GM23338 (cell line): ENCODE measurements at regions not wholly inside any gene's neighbourhood (a gene's known extent, or its start where the extent isn't known, plus 50 kb on each side); places are given as distances from the start of the nearest gene placed in this dataset.

Experiments used
- ATAC-seq: fragments of 200-7000 bp; cut with Tn5 transposase; 3 replicates; pipeline ENCODE4 v1.9.1; 2020
- DNase-seq: peaks from one replicate; pipeline ENCODE4 v3.0.0-alpha.2; 2015; ENCODE audit warnings: low spot score
- H2AFZ ChIP-seq: fragments of 200-600 bp; sonication (generic); 2 replicates; pipeline ENCODE4 v1.8.0; 2016; ENCODE audit warnings: antibody characterized with exemption, mild to moderate bottlenecking, moderate library complexity
- H3F3A ChIP-seq: fragments of 200-600 bp; sonication (generic); replicated peaks from 2 replicates; pipeline ENCODE4 v1.8.0; 2017; ENCODE audit warnings: antibody characterized with exemption, mixed run types, low read depth
- H3K27ac ChIP-seq: fragments of 200-600 bp; sonication (generic); 2 replicates; pipeline ENCODE4 v1.6.1; 2016; ENCODE audit warnings: low read depth
- H3K27me3 ChIP-seq: fragments of 200-600 bp; sonication (generic); 2 replicates; pipeline ENCODE4 v1.8.0; 2016; ENCODE audit warnings: mild to moderate bottlenecking, mixed run types, moderate library complexity; ENCODE audit not compliant: insufficient read depth
- H3K36me3 ChIP-seq: fragments of 200-600 bp; sonication (generic); 2 replicates; pipeline ENCODE4 v1.8.0; 2016; ENCODE audit warnings: mild to moderate bottlenecking; ENCODE audit not compliant: insufficient read depth
- H3K4me1 ChIP-seq: fragments of 200-600 bp; sonication (generic); 2 replicates; pipeline ENCODE4 v1.8.0; 2016; ENCODE audit warnings: mild to moderate bottlenecking, moderate library complexity; ENCODE audit not compliant: insufficient read depth
- H3K4me2 ChIP-seq: fragments of 200-600 bp; sonication (generic); 2 replicates; pipeline ENCODE4 v1.7.1; 2017; ENCODE audit warnings: mixed run types
- H3K4me3 ChIP-seq: fragments of 200-600 bp; sonication (generic); 2 replicates; pipeline ENCODE4 v1.6.1; 2016; ENCODE audit warnings: mixed run types
- H3K79me2 ChIP-seq: fragments of 200-600 bp; sonication (generic); replicated peaks from 2 replicates; pipeline ENCODE4 v1.8.0; 2017; ENCODE audit warnings: mild to moderate bottlenecking; ENCODE audit not compliant: insufficient read depth
- H3K9me2 ChIP-seq: fragments of 200-600 bp; sonication (generic); 2 replicates; pipeline ENCODE4 v1.8.0; 2017; ENCODE audit not compliant: insufficient read depth
- H4K20me1 ChIP-seq: fragments of 200-600 bp; sonication (generic); replicated peaks from 2 replicates; pipeline ENCODE4 v1.8.0; 2017; ENCODE audit warnings: mild to moderate bottlenecking; ENCODE audit not compliant: insufficient read depth
- H3K27ac Mint-ChIP-seq: 2 replicates; pipeline ENCODE4 v1.8.0; 2020; ENCODE audit warnings: inconsistent platforms, mild to moderate bottlenecking, moderate library complexity, mixed read lengths
- H3K27me3 Mint-ChIP-seq: 3 replicates; pipeline ENCODE4 v1.8.0; 2022; ENCODE audit warnings: low read depth, mild to moderate bottlenecking, moderate library complexity, mixed read lengths, inconsistent platforms; ENCODE audit not compliant: insufficient read depth, poor library complexity
- H3K36me3 Mint-ChIP-seq: 3 replicates; pipeline ENCODE4 v1.8.0; 2021; ENCODE audit warnings: low read depth, mild to moderate bottlenecking, inconsistent platforms, moderate library complexity, mixed read lengths
- H3K4me1 Mint-ChIP-seq: 3 replicates; pipeline ENCODE4 v1.8.0; 2020; ENCODE audit warnings: mild to moderate bottlenecking, inconsistent platforms, mixed read lengths
- H3K4me3 Mint-ChIP-seq: 3 replicates; pipeline ENCODE4 v1.8.0; 2021; ENCODE audit warnings: moderate library complexity, mild to moderate bottlenecking, inconsistent platforms, mixed read lengths
- H3K9me3 Mint-ChIP-seq: 3 replicates; pipeline ENCODE4 v1.8.0; 2020; ENCODE audit warnings: moderate library complexity, mild to moderate bottlenecking, inconsistent platforms, mixed read lengths
- CREB1 ChIP-seq: fragments of 250-450 bp; sonication (Bioruptor Pico); IDR thresholded peaks from 2 replicates; pipeline ENCODE4 v1.5.0; 2020; ENCODE audit warnings: low read depth, mild to moderate bottlenecking, moderate library complexity
- CTCF ChIP-seq, 2 experiments: fragments of 200-600 bp in 1 of 2; sonication (generic) in 1 of 2; conservative IDR thresholded peaks; 2 replicates each; pipeline versions ENCODE4 v1.5.1 to v1.6.1; 2016 to 2017; ENCODE audit warnings: antibody characterized with exemption in 2 of 2, low read depth in 2 of 2, mild to moderate bottlenecking in 2 of 2, moderate library complexity in 1 of 2
- ETS1 ChIP-seq: IDR thresholded peaks from 2 replicates; pipeline ENCODE4 v1.6.1; 2016; ENCODE audit warnings: antibody characterized with exemption
- EZH2phosphoT487 ChIP-seq: fragments of 200-600 bp; sonication (generic); IDR thresholded peaks from one replicate; pipeline ENCODE4 v1.8.1; 2018; ENCODE audit warnings: antibody characterized with exemption; ENCODE audit not compliant: unreplicated experiment
- JUNB ChIP-seq: IDR thresholded peaks from one replicate; pipeline ENCODE4 v1.6.1; 2016; ENCODE audit warnings: antibody characterized with exemption; ENCODE audit not compliant: unreplicated experiment
- POLR2AphosphoS5 ChIP-seq: IDR thresholded peaks from 2 replicates; pipeline ENCODE4 v1.6.1; 2016; ENCODE audit warnings: antibody characterized with exemption, low read depth
- STAT1 ChIP-seq: IDR thresholded peaks from one replicate; pipeline ENCODE4 v1.6.1; 2016; ENCODE audit warnings: antibody characterized with exemption; ENCODE audit not compliant: unreplicated experiment
- ZNF331 ChIP-seq: fragments of 250-450 bp; sonication (Bioruptor Pico); IDR thresholded peaks from 2 replicates; pipeline ENCODE4 v1.5.0; 2020; ENCODE audit warnings: low read depth, mild to moderate bottlenecking, moderate library complexity
- ZNF462 ChIP-seq: fragments of 250-450 bp; sonication (Bioruptor Pico); IDR thresholded peaks from 2 replicates; pipeline ENCODE4 v1.5.0; 2020; ENCODE audit warnings: mild to moderate bottlenecking, moderate library complexity
- TF ChIP-seq, protein P1 (sequence below): IDR thresholded peaks from one replicate; pipeline ENCODE4 v1.6.1; 2018; ENCODE audit warnings: antibody characterized with exemption; ENCODE audit not compliant: unreplicated experiment

- DNase-seq (no peak), ATAC-seq (peak; percentile 33; the same call in 2 of the 3 replicates)
- TF ChIP-seq STAT1, result no peak
- TF ChIP-seq, protein P1, sequence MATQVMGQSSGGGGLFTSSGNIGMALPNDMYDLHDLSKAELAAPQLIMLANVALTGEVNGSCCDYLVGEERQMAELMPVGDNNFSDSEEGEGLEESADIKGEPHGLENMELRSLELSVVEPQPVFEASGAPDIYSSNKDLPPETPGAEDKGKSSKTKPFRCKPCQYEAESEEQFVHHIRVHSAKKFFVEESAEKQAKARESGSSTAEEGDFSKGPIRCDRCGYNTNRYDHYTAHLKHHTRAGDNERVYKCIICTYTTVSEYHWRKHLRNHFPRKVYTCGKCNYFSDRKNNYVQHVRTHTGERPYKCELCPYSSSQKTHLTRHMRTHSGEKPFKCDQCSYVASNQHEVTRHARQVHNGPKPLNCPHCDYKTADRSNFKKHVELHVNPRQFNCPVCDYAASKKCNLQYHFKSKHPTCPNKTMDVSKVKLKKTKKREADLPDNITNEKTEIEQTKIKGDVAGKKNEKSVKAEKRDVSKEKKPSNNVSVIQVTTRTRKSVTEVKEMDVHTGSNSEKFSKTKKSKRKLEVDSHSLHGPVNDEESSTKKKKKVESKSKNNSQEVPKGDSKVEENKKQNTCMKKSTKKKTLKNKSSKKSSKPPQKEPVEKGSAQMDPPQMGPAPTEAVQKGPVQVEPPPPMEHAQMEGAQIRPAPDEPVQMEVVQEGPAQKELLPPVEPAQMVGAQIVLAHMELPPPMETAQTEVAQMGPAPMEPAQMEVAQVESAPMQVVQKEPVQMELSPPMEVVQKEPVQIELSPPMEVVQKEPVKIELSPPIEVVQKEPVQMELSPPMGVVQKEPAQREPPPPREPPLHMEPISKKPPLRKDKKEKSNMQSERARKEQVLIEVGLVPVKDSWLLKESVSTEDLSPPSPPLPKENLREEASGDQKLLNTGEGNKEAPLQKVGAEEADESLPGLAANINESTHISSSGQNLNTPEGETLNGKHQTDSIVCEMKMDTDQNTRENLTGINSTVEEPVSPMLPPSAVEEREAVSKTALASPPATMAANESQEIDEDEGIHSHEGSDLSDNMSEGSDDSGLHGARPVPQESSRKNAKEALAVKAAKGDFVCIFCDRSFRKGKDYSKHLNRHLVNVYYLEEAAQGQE, result no peak
- TF ChIP-seq JUNB, result no peak
- TF ChIP-seq ETS1, result no peak
- no peak for TF ChIP-seq CTCF (conservative IDR thresholded peaks at IDR 0.05; ENCODE audit: low read depth in 2 of 2)
- no peak for TF ChIP-seq ZNF462 (CRISPR knock-in tag)
- TF ChIP-seq CREB1, result no peak
- TF ChIP-seq ZNF331 (CRISPR knock-in tag), result no peak
- TF ChIP-seq EZH2phosphoT487, result no peak
- no peak for TF ChIP-seq POLR2AphosphoS5
- Mint-ChIP-seq H3K36me3 (no peaks in the 10 kb centered on the region), H3K9me3 (no peaks in the 10 kb centered on the region), H3K4me1 (peaks cover 26% of the 10 kb centered on the region), H3K27me3 (peaks cover 8% of the 10 kb centered on the region), H3K27ac (no peak overlapping the region), H3K4me3 (no peak overlapping the region)
- H3K4me3 ChIP-seq, result no peak overlapping the region
- peaks cover 16% of the 10 kb centered on the region for H3K4me1 ChIP-seq
- no peaks in the 10 kb centered on the region for H3K79me2 ChIP-seq
- no peak overlapping the region for H3K27ac ChIP-seq
- no peaks in the 10 kb centered on the region for H3K36me3 ChIP-seq
- no peaks in the 10 kb centered on the region for H3K27me3 ChIP-seq
- no peak overlapping the region for H2AFZ ChIP-seq
- no peak overlapping the region for H3K4me2 ChIP-seq
- H3F3A ChIP-seq, result 0 out of 2 replicates have a peak, but pooled peaks cover 6% of the 10 kb centered on the region
- 0 out of 2 replicates have a peak, but pooled peaks cover 10% of the 10 kb centered on the region for H3K9me2 ChIP-seq
- H4K20me1 ChIP-seq, result no peaks in the 10 kb centered on the region
Observed at GRCh38 chr13:24086642-24087041, 73.9 kb upstream of the SPATA13 start.
